ENCODE measurements at regions not wholly inside any gene's neighbourhood (a gene's known extent, or its start where the extent isn't known, plus 50 kb on each side); places are given as distances from the start of the nearest gene placed in this dataset.

DNA sequence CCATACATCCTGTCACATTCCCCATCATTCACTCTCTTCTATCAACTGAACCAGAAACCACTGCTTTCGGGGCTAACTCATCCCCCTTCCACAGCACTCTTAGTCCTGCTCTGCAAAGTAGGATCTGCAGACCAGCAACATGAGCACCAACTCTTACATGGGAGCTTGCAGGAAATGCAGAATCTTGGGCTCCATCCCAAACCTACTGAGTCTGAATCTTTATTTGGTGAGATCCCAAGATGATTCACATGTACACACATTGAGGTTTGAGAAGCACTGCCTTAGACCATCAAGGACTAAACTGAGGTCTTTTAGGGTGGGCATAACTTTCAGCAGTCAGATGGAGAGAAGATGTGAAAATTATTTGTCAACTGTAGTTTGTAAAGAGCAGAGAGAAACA lies 235.6 kb upstream of the EPHA4 start:
- intact Hi-C loops (cut with micrococcal nuclease), result no loop called here
- DNase-seq (no peak), ATAC-seq (no peak)

DNA sequence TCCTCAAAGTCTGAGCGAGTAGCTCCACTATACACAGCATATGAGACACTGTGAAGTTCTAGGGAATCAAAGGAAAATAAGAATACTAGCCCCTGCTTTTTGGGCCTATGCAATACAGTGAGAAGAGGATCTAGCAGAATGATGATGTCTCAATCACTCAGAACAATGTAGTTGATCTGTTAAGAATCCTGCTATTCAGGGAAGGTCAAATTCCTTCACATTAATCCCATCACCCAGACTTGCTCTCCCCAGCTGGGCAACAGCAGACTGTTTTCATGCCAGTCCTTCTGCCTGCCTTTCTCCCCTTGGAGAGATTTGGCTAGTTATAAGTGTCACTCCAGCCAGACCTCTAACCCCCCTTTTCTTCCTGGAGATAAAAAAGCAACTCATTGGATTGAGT lies 230.0 kb upstream of the EPHA4 start:
- intact Hi-C loops (cut with micrococcal nuclease), result no loop called here
- no peak for DNase-seq
- ATAC-seq, result no peak

DNA sequence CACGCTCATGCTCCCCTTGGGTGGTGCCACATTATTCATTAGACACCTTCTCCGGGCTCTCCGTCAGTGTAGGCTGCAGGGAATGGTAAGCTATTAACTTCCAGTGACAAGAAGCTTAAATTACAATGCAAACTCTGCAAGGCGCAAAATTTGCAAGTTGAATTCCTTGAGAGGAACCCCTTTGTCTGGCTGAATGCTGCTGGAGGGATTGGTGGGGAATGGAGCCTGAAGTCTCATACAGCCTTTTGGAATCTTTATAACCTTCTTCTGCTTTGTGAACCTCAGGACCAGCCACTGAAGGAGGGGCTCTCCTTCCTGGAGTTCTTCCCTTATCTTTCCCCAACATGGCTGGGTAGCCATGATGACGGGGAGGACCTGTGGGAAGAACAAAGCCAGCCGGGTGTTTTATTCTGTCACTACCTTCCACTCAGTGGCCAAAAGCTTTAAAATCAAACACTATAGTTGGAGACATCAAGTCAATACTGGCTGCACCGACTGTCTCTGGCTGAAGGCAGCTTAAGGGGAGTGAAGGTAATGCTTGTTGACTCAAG lies 220.9 kb upstream of the EPHA4 start:
- ATAC-seq (no peak), DNase-seq (no peak)
- intact Hi-C loops (cut with micrococcal nuclease), result no loop called here

- ATAC-seq, result no peak
- intact Hi-C loops (cut with micrococcal nuclease), result no loop called here
- no peak for DNase-seq
These were observed 219.7 kb upstream of the EPHA4 start for GRCh38 chr2:221791844-221792243.

- intact Hi-C loops (cut with micrococcal nuclease), result no loop called here
- ATAC-seq, result no peak
- no peak for DNase-seq
These were observed 215.5 kb upstream of the EPHA4 start for GRCh38 chr2:221787561-221787960.

GRCh38 chr2:221786297-221786926 lies 214.3 kb upstream of the EPHA4 start:
- intact Hi-C loops (cut with micrococcal nuclease), result no loop called here

DNA sequence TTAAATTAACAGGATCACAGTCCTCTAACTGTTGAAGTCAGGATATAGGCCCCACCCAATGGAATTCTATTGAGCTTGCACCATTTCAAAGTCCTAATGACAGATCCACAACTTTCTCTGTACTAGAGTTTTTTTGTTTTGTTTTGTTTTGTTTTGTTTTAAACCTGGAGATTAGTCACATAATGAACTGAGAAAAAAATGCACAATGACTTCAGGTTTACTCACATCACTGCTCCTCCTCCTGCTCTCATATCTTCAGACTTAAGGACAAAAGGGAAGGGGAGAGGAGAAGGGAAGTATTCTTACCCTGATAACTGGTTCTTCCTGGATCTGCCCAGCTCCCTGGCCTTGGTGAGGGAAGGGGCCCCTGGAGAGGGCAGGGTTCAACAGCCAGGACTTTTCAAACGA lies 208.2 kb upstream of the EPHA4 start:
- no peak for DNase-seq
- ATAC-seq, result no peak
- intact Hi-C loops (cut with micrococcal nuclease), result no loop called here

More at GRCh38 chr2:221786297-221786926, 214.3 kb upstream of the EPHA4 start:
- ATAC-seq (no peak), DNase-seq (no peak)

DNA sequence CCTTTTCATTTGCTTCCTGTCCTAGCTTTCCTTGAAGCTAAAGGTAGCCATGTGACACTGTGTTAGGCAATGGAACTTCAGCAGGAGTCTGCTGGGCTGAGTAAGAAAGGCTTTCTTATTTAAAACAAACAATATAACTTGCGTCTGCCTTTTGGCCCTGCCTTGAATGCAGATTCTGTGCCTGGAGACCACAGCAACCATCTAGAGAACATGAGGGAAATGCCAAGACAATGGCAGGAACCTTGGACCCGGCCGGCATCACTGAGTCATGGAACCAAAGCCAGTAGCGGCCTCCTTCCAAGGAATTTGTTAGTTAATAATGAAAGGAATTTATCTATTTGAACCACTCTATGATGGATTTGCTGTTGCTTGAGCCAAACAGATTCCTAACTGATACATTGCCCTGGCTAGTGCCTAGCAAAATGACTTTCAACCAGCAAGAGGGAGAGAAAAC lies 207.5 kb upstream of the EPHA4 start:
- no peak for ATAC-seq
- DNase-seq, result no peak

GRCh38 chr2:221778025-221778424 lies 205.9 kb upstream of the EPHA4 start:
- DNase-seq (no peak), ATAC-seq (no peak)
- intact Hi-C loops (cut with micrococcal nuclease), result no loop called here

More for the DNA sequence above, 207.5 kb upstream of the EPHA4 start:
- intact Hi-C loops (cut with micrococcal nuclease), result no loop called here

GRCh38 chr2:221777119-221777518 lies 205.0 kb upstream of the EPHA4 start:
- DNase-seq (no peak), ATAC-seq (no peak)
- intact Hi-C loops (cut with micrococcal nuclease), result no loop called here

DNA sequence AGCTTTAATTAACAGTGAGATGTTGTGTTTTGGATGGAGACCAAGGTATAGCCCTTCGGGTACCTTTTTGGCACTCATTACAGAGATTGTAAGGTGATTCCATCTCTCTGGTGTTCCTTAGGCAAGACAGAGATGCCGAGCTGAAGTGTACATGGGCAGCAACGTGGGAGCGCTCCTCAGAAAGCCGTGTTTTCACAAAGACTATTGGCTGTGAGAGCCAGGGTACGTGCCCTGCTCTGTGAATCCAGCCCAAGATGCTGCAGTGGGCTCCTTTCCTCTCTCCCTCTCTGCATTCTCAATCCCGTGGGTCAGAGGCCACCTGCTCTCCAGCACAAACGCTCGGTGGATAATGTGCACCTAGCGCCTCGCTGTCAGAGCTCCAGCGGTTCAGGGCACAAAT lies 203.0 kb upstream of the EPHA4 start:
- intact Hi-C loops (cut with micrococcal nuclease), result no loop called here
- DNase-seq, result no peak
- ATAC-seq, result no peak

GRCh38 chr2:221774136-221774535 lies 202.0 kb upstream of the EPHA4 start:
- no peak for ATAC-seq
- no peak for DNase-seq
- intact Hi-C loops (cut with micrococcal nuclease), result no loop called here

- intact Hi-C loops (cut with micrococcal nuclease), result no loop called here
- ATAC-seq (no peak), DNase-seq (no peak)
These were observed 199.2 kb upstream of the EPHA4 start for GRCh38 chr2:221771297-221771696.

DNA sequence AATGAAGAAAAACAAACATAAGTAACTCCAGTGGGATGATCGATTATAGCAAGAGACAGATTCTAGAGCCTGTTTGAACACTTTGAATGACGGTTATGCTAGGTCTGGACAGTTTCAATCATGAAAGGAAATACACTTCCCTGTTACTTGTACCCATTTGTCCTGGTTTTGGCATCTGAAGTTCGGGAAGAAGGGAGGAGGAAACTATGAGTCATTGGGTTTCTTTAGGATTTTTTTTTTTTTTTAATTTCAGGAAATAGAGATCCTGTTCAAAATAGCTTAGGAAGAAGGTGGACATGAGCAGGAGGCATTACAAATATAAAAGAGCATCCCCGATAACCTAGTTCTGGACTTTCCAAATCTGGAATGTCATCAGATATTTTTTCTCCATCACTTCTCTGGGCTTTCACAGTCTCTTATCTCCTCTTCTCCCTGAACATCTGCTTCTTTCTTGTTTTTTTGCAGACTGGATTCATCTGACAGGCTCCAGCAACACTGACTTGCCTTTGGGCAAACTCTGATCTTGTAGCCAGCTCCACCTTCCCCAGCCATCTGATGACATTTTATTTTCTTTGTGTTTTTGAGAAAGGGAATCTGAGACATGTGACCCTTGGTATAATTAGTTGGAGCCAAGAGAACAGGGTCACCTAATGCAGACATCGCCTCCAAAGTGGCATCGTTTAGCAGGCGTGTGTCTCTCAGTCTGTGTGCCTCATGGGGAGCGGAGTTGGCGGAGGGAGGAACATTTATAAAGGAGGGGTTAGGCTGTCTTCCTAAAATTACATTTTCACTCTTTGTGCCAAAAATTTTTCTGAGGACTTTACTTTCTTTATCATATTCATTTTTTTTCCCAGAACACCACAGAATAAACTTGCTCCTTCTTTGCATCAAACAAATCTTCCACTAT lies 195.3 kb upstream of the EPHA4 start:
- DNase-seq, result no peak
- no peak for ATAC-seq
- intact Hi-C loops (cut with micrococcal nuclease), result no loop called here

GRCh38 chr2:221762496-221762895 lies 190.4 kb upstream of the EPHA4 start:
- no peak for DNase-seq
- ATAC-seq, result no peak
- intact Hi-C loops (cut with micrococcal nuclease), result no loop called here

DNA sequence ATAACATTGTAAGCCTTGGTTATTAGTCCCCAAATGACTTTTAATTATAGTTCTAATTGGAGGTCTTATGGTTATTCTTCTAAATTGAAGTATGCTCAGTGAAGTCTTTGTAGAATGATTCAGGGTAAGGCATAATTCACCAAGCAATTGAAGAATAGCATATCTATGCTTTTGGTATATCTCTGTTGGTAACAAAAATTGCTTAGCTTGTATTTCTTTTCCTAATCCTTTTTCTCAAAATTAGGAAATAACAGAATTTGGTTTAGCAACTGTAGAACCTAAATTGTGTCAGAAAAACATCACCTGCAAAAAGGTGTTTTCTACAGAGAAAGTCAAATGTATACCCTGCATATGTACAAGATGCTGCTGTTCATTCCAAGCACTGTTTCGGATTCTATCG lies 189.2 kb upstream of the EPHA4 start:
- DNase-seq, result no peak
- no peak for ATAC-seq
- intact Hi-C loops (cut with micrococcal nuclease), result no loop called here

GRCh38 chr2:221758076-221758475 lies 186.0 kb upstream of the EPHA4 start:
- DNase-seq, result no peak
- intact Hi-C loops (cut with micrococcal nuclease), result no loop called here
- ATAC-seq, result no peak

DNA sequence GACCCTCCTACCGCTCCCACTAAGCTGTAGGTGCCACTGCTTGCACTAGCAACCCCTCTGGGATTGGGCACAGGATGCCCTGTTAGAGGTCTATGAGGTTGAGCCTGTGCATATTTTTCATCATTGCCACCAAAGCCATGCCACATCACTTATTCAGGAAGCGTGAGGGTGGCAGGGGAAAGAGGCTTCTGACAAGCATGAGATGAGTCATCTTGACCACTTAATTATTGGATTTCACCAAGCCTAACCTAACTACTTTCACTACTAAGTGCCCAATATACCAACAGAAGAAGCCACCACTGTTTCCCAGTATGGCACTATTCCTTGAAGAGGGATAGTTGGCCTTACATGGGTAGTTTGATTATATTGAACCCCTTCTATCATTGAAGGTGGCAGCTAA lies 181.3 kb upstream of the EPHA4 start:
- DNase-seq (no peak), ATAC-seq (no peak)
- intact Hi-C loops (cut with micrococcal nuclease), result no loop called here

GRCh38 chr2:221752781-221753180 lies 180.7 kb upstream of the EPHA4 start:
- intact Hi-C loops (cut with micrococcal nuclease), result no loop called here
- DNase-seq, result no peak
- no peak for ATAC-seq

DNA sequence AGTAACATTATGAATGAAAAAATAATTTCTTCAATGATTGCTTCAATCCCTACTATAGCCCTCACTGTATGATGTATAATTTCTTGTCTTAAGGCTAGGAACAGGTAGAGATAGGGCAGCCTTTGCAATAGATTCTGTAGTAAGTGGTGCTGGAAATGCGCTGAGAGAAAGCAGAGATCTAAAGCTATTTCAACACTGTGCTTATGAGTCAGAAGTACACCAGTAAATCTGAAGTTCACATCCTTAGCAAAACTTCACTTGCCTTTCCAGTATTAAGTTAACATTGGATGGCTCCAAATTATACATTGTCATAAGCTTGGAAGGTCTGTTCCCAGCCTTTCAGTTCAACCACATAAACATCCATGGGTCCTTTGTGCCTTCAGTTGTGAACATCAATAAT lies 178.2 kb upstream of the EPHA4 start:
- no peak for ATAC-seq
- no peak for DNase-seq
- intact Hi-C loops (cut with micrococcal nuclease), result no loop called here
